ENCODE measurements at regions not wholly inside any gene's neighbourhood (a gene's known extent, or its start where the extent isn't known, plus 50 kb on each side); places are given as distances from the start of the nearest gene placed in this dataset.
"Not testable (repeated sequence)": the region's sequence is repeated elsewhere in the genome, so short reads cannot be mapped to it uniquely, and the experiment has no call there.

GRCh38 chr9:31590091-31590490, 794.4 kb upstream of the ACO1 start:
- Histone ChIP-seq H4K20me1 (ENCODE audit: control insufficient read depth, insufficient read depth, low read depth, low read length) (no peaks in the 10 kb centered on the region), H3K4me3 (ENCODE audit: low read length) (no peak overlapping the region), H3K27me3 (ENCODE audit: control insufficient read depth, low read length) (no peaks in the 10 kb centered on the region), H3K36me3 (ENCODE audit: control insufficient read depth, low read length) (no peaks in the 10 kb centered on the region), H3K4me2 (ENCODE audit: low read length) (no peak overlapping the region), H3K79me2 (ENCODE audit: control insufficient read depth, low read length) (no peaks in the 10 kb centered on the region), H3K9me2 (replicated peaks; ENCODE audit: control insufficient read depth, low read length) (no peaks in the 10 kb centered on the region), H3K9me3 (ENCODE audit: control insufficient read depth, insufficient read depth, low read length) (no peaks in the 10 kb centered on the region), H3K27ac (ENCODE audit: low read depth, low read length) (no peak overlapping the region), H3K4me1 (ENCODE audit: control insufficient read depth, low read length) (no peaks in the 10 kb centered on the region), H3F3A (ENCODE audit: control insufficient read depth, insufficient read depth) (no peaks in the 10 kb centered on the region)
- TF ChIP-seq CTCF (IDR thresholded peaks at IDR 0.05; ENCODE audit: low read depth, low read length, poor library complexity, severe bottlenecking) (no peak), EZH2phosphoT487 (IDR thresholded peaks at IDR 0.05; ENCODE audit: borderline replicate concordance, low read length) (no peak)

- not testable (repeated sequence) for H3K27ac ChIP-seq (ENCODE audit: low read depth, low read length); H3K79me2 ChIP-seq (ENCODE audit: control insufficient read depth, low read length); H3K4me3 ChIP-seq (ENCODE audit: low read length); H3K4me2 ChIP-seq (ENCODE audit: low read length); H4K20me1 ChIP-seq (ENCODE audit: control insufficient read depth, insufficient read depth, low read depth, low read length); H3K9me3 ChIP-seq (ENCODE audit: control insufficient read depth, insufficient read depth, low read length); H3K27me3 ChIP-seq (ENCODE audit: control insufficient read depth, low read length); H3F3A ChIP-seq (ENCODE audit: control insufficient read depth, insufficient read depth); H3K4me1 ChIP-seq (ENCODE audit: control insufficient read depth, low read length); H3K9me2 ChIP-seq (replicated peaks; ENCODE audit: control insufficient read depth, low read length); H3K36me3 ChIP-seq (ENCODE audit: control insufficient read depth, low read length)
These were observed 787.4 kb upstream of the ACO1 start for GRCh38 chr9:31597086-31597485.

- H3K36me3 ChIP-seq (ENCODE audit: control insufficient read depth, low read length), result no peaks in the 10 kb centered on the region
- no peaks in the 10 kb centered on the region for H3F3A ChIP-seq (ENCODE audit: control insufficient read depth, insufficient read depth)
- H3K79me2 ChIP-seq (ENCODE audit: control insufficient read depth, low read length), result no peaks in the 10 kb centered on the region
- H3K27ac ChIP-seq (ENCODE audit: low read depth, low read length), result no peak overlapping the region
- H4K20me1 ChIP-seq (ENCODE audit: control insufficient read depth, insufficient read depth, low read depth, low read length), result no peaks in the 10 kb centered on the region
- no peaks in the 10 kb centered on the region for H3K27me3 ChIP-seq (ENCODE audit: control insufficient read depth, low read length)
- no peak overlapping the region for H3K4me3 ChIP-seq (ENCODE audit: low read length)
- no peak for TF ChIP-seq EZH2phosphoT487 (IDR thresholded peaks at IDR 0.05; ENCODE audit: borderline replicate concordance, low read length)
- no peak for TF ChIP-seq CTCF (IDR thresholded peaks at IDR 0.05; ENCODE audit: low read depth, low read length, poor library complexity, severe bottlenecking)
- no peaks in the 10 kb centered on the region for H3K9me2 ChIP-seq (replicated peaks; ENCODE audit: control insufficient read depth, low read length)
- H3K4me1 ChIP-seq (ENCODE audit: control insufficient read depth, low read length), result no peaks in the 10 kb centered on the region
- no peaks in the 10 kb centered on the region for H3K9me3 ChIP-seq (ENCODE audit: control insufficient read depth, insufficient read depth, low read length)
- H3K4me2 ChIP-seq (ENCODE audit: low read length), result no peak overlapping the region
These were observed 786.5 kb upstream of the ACO1 start for GRCh38 chr9:31597977-31598376.

- Histone ChIP-seq H3K9me3 (ENCODE audit: control insufficient read depth, insufficient read depth, low read length) (no peaks in the 10 kb centered on the region), H3K79me2 (ENCODE audit: control insufficient read depth, low read length) (no peaks in the 10 kb centered on the region), H3K4me1 (ENCODE audit: control insufficient read depth, low read length) (no peaks in the 10 kb centered on the region), H4K20me1 (ENCODE audit: control insufficient read depth, insufficient read depth, low read depth, low read length) (no peaks in the 10 kb centered on the region), H3K9me2 (replicated peaks; ENCODE audit: control insufficient read depth, low read length) (no peaks in the 10 kb centered on the region), H3F3A (ENCODE audit: control insufficient read depth, insufficient read depth) (no peaks in the 10 kb centered on the region), H3K4me3 (ENCODE audit: low read length) (no peak overlapping the region), H3K4me2 (ENCODE audit: low read length) (no peak overlapping the region), H3K27ac (ENCODE audit: low read depth, low read length) (no peak overlapping the region), H3K27me3 (ENCODE audit: control insufficient read depth, low read length) (no peaks in the 10 kb centered on the region), H3K36me3 (ENCODE audit: control insufficient read depth, low read length) (no peaks in the 10 kb centered on the region)
- no peak for TF ChIP-seq EZH2phosphoT487 (IDR thresholded peaks at IDR 0.05; ENCODE audit: borderline replicate concordance, low read length)
These were observed 782.8 kb upstream of the ACO1 start for GRCh38 chr9:31601666-31602065.

Data from DOHH2 (cell line).